OCI-LY7 (cell line): ENCODE measurements at regions not wholly inside any gene's neighbourhood (a gene's known extent, or its start where the extent isn't known, plus 50 kb on each side); places are given as distances from the start of the nearest gene placed in this dataset.

Experiments used
- EZH2phosphoT487 ChIP-seq: fragments of 200-600 bp; sonication (generic); IDR thresholded peaks from 2 replicates; pipeline ENCODE4 v1.6.1; 2018; ENCODE audit warnings: low read depth, borderline replicate concordance, mild to moderate bottlenecking, mixed run types, antibody characterized with exemption, low read length, moderate library complexity, mixed read lengths
- TF ChIP-seq, protein P1 (sequence below): fragments of 200-600 bp; sonication (generic); conservative IDR thresholded peaks from 2 replicates; pipeline ENCODE4 v1.5.1; 2014; ENCODE audit warnings: mild to moderate bottlenecking, antibody characterized with exemption, low read length, moderate library complexity, mixed read lengths

DNA sequence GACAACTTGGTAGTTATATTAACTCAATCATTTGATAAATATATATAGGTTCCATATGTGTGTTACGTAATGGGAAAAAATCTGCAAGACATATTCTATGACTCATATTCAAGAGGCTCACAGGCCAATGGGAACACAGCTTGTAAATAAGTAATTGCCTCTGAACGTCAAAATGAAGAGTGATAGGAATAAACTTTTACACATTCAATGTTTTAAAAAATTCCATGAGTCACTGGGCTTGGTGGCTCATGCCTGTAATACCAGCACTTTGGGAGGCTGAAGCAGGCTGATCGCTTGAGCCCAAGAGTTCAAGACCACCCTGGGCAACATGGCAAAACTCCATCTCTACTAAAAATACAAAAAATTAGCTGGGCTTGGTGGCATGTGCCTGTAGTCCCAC is 209.4 kb upstream of the MCHR2 start:
- TF ChIP-seq, protein P1, sequence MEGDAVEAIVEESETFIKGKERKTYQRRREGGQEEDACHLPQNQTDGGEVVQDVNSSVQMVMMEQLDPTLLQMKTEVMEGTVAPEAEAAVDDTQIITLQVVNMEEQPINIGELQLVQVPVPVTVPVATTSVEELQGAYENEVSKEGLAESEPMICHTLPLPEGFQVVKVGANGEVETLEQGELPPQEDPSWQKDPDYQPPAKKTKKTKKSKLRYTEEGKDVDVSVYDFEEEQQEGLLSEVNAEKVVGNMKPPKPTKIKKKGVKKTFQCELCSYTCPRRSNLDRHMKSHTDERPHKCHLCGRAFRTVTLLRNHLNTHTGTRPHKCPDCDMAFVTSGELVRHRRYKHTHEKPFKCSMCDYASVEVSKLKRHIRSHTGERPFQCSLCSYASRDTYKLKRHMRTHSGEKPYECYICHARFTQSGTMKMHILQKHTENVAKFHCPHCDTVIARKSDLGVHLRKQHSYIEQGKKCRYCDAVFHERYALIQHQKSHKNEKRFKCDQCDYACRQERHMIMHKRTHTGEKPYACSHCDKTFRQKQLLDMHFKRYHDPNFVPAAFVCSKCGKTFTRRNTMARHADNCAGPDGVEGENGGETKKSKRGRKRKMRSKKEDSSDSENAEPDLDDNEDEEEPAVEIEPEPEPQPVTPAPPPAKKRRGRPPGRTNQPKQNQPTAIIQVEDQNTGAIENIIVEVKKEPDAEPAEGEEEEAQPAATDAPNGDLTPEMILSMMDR = no peak
- TF ChIP-seq EZH2phosphoT487 = no peak
